Esophagus squamous epithelium (tissue), 4 donors: ENCODE measurements at regions not wholly inside any gene's neighbourhood (a gene's known extent, or its start where the extent isn't known, plus 50 kb on each side); places are given as distances from the start of the nearest gene placed in this dataset.

Source experiments
- POLR2A ChIP-seq, 4 donors: fragments of 450-650 bp; IDR thresholded peaks; one replicate each; pipeline ENCODE4 v1.6.1; 2017; ENCODE audit warnings: antibody characterized with exemption in 4 of 4, mild to moderate bottlenecking in 4 of 4, moderate library complexity in 3 of 4
- TF ChIP-seq, protein P1 (sequence below), 6 experiments: fragments of 450-650 bp in 4 of 6; fragments of 200-600 bp in 2 of 6; sonication (generic) in 2 of 6; IDR thresholded peaks; one replicate each; pipeline ENCODE4 v1.5.1; 2016 to 2019; ENCODE audit warnings: antibody characterized with exemption in 6 of 6, mild to moderate bottlenecking in 4 of 6, moderate library complexity in 4 of 6

DNA sequence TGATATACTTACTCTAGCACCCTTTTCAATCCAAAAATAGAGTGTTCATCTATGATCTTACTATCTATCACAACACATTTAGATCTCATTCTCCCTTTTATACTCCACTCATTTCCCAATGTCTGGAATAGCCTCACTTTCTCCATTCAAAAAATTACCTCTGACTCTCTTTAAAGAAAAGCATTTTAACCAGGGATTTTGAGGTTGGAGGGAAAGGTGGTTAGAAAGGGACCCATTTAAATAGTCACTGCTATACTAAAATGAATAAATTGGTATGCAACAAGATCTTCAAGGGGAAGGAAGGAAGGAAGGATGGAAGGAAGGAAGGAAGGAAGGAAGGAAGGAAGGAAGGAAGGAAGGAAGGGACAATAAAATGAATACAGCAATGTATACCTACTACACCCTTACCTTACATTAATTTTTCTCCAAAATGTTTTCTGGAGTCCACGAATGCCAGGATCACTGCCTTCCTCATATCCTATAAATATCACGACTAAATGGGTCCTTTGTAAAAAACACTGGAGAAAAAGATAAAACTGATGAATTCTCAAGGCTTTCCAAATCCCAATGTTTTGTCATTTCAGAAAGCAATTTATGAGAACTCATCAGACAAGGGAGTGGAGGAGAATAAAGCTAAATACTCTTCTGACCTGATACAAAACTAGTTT is 202.7 kb downstream of the ZEB2 start:
- TF ChIP-seq, protein P1, sequence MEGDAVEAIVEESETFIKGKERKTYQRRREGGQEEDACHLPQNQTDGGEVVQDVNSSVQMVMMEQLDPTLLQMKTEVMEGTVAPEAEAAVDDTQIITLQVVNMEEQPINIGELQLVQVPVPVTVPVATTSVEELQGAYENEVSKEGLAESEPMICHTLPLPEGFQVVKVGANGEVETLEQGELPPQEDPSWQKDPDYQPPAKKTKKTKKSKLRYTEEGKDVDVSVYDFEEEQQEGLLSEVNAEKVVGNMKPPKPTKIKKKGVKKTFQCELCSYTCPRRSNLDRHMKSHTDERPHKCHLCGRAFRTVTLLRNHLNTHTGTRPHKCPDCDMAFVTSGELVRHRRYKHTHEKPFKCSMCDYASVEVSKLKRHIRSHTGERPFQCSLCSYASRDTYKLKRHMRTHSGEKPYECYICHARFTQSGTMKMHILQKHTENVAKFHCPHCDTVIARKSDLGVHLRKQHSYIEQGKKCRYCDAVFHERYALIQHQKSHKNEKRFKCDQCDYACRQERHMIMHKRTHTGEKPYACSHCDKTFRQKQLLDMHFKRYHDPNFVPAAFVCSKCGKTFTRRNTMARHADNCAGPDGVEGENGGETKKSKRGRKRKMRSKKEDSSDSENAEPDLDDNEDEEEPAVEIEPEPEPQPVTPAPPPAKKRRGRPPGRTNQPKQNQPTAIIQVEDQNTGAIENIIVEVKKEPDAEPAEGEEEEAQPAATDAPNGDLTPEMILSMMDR (IDR thresholded peaks at IDR 0.05) = no peak
- no peak for TF ChIP-seq POLR2A (IDR thresholded peaks at IDR 0.05)
